ENCODE measurements at regions not wholly inside any gene's neighbourhood (a gene's known extent, or its start where the extent isn't known, plus 50 kb on each side); places are given as distances from the start of the nearest gene placed in this dataset.

- no peaks in the 10 kb centered on the region for H3K36me3 ChIP-seq
- ATAC-seq: no peak
- DNase-seq: no peak
- H3K9me3 ChIP-seq: peaks cover 0 to 3% of the 10 kb centered on the region in 2 donors
- no peak overlapping the region for H3K4me3 ChIP-seq
- H3K27me3 ChIP-seq: peaks cover 0 to 7% of the 10 kb centered on the region in 2 donors
- TF ChIP-seq, protein P1, sequence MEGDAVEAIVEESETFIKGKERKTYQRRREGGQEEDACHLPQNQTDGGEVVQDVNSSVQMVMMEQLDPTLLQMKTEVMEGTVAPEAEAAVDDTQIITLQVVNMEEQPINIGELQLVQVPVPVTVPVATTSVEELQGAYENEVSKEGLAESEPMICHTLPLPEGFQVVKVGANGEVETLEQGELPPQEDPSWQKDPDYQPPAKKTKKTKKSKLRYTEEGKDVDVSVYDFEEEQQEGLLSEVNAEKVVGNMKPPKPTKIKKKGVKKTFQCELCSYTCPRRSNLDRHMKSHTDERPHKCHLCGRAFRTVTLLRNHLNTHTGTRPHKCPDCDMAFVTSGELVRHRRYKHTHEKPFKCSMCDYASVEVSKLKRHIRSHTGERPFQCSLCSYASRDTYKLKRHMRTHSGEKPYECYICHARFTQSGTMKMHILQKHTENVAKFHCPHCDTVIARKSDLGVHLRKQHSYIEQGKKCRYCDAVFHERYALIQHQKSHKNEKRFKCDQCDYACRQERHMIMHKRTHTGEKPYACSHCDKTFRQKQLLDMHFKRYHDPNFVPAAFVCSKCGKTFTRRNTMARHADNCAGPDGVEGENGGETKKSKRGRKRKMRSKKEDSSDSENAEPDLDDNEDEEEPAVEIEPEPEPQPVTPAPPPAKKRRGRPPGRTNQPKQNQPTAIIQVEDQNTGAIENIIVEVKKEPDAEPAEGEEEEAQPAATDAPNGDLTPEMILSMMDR (IDR thresholded peaks at IDR 0.05): no peak
- peaks cover 2 to 15% of the 10 kb centered on the region in 2 donors for H3K4me1 ChIP-seq
- intact Hi-C loops (cut with DNase I): no loop called here
- H3K27ac ChIP-seq: peak overlapping the region in 1 of 2 donors; percentile 67
Observed at GRCh38 chr2:236887953-236888793, 197.5 kb upstream of the COPS8 start.

DNA sequence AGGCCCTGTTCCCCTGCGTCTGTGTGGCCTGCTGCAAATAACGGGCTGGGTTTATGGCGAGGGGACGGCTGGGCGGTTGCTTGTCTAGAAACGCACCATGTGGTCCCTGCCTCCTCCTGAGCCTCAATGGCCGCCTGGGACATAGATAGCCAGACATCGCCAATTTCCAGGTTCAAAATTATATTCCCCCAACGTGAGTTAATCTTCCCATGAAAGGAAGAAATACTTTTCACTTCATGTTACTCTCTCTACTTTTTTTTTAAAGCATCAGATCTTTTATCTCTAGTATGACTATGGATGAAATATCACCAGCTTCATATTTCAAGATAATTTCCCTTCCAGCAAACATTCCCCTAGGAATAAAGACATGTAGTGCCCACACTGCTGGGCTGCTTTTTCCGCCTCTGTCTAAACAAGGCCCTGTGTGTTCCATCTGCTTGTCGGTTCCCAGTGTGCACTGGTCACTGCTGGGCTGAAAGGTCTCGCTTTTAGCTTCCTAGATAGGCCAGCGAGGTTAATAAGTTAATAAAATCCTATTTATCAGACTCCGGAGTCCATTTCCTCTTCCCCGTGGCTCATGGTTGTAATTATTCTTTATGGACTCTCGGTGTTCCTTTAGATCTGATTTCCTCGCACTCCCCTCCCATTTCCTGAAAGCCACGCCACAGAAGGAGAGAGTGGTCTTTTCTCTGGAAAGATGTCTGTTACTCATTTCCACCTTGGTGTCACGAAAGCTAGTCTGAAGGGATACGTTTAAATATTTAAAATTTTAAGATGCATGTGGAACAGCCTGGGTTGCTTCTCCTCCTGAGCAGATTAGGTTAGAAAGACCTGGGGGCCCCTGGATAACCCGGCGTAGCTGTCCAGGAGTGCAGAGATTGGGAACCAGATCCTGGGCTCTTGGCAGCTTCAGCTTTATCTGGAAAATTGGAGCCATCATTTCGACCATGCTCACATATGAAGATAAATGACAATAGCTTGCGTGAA lies 196.6 kb upstream of the COPS8 start:
- H3K4me3 ChIP-seq: no peak overlapping the region
- H3K27me3 ChIP-seq: peaks cover 0 to 7% of the 10 kb centered on the region in 2 donors
- intact Hi-C loops (cut with DNase I): no loop called here
- no peaks in the 10 kb centered on the region for H3K36me3 ChIP-seq
- peaks cover 0 to 3% of the 10 kb centered on the region in 2 donors for H3K9me3 ChIP-seq
- TF ChIP-seq, protein P1 (IDR thresholded peaks at IDR 0.05): no peak
- H3K4me1 ChIP-seq: peaks cover 2 to 15% of the 10 kb centered on the region in 2 donors
- DNase-seq (no peak), ATAC-seq (no peak)
- H3K27ac ChIP-seq: peak overlapping the region in 1 of 2 donors; percentile 45

- peaks cover 0 to 3% of the 10 kb centered on the region in 2 donors for H3K9me3 ChIP-seq
- H3K4me3 ChIP-seq: no peak overlapping the region
- H3K36me3 ChIP-seq: no peaks in the 10 kb centered on the region
- TF ChIP-seq, protein P1 (IDR thresholded peaks at IDR 0.05): no peak
- ATAC-seq (no peak), DNase-seq (no peak)
- peaks cover 0 to 1% of the 10 kb centered on the region in 2 donors for H3K27me3 ChIP-seq
- no peak overlapping the region for H3K27ac ChIP-seq
- intact Hi-C loops (cut with DNase I): no loop called here
- peaks cover 2 to 15% of the 10 kb centered on the region in 2 donors for H3K4me1 ChIP-seq
Observed at GRCh38 chr2:236889791-236890704, 195.6 kb upstream of the COPS8 start.

GRCh38 chr2:236892721-236893120 lies 193.0 kb upstream of the COPS8 start:
- Histone ChIP-seq H3K27me3 (peaks cover 0 to 6% of the 10 kb centered on the region in 2 donors), H3K27ac (no peak overlapping the region), H3K36me3 (no peaks in the 10 kb centered on the region), H3K4me1 (peaks cover under 1 to 13% of the 10 kb centered on the region in 2 donors), H3K4me3 (no peak overlapping the region), H3K9me3 (peaks cover 0 to 3% of the 10 kb centered on the region in 2 donors)
- ATAC-seq (no peak), DNase-seq (no peak)
- TF ChIP-seq, protein P1 (IDR thresholded peaks at IDR 0.05): no peak
- intact Hi-C loops (cut with DNase I): no loop called here

Measured in left lung (tissue), 4 donors.